CD4-positive, alpha-beta T cell treated with Interleukin-4 for 1 hour (primary cell): ENCODE measurements at regions not wholly inside any gene's neighbourhood (a gene's known extent, or its start where the extent isn't known, plus 50 kb on each side); places are given as distances from the start of the nearest gene placed in this dataset.
"Not testable (repeated sequence)": the region's sequence is repeated elsewhere in the genome, so short reads cannot be mapped to it uniquely, and the experiment has no call there.

ENCODE experiments used
- DNase-seq, 2 donors: peaks; one replicate each; pipeline ENCODE4 v3.0.0-alpha.2; 2020 to 2022

DNA sequence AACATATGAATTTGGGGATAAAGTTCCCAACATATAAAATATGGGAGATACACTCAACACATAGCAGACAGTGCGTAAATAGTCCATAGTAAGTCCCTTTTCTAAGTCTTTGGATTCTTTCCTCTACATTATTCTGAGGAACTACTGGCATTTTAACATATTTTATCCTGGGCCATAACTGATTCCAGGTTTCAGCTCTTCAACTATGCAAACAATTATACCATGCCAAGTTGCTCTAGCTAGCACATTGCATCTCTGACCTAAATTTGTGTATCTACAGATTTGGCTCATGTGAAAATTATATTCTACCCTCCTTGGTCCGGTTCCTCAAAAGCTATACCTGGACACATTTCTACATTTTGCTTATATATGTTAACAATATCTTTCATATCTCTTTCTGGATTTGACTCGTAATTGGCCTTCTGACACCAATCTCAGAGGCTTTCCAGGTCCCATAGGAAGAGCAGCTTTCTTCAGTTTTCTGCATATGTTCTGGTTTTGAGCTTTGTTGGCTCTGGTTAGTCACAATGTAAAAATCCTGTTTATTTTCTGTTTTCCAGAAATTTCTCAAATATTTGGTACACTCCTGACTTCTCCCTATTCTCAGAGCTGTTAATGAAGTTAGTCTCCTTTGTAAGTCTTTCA lies 305.4 kb downstream of the BMP4 start:
- DNase-seq, result no peak

- no peak for DNase-seq
These were observed 309.7 kb downstream of the BMP4 start for GRCh38 chr14:53646925-53647324.

GRCh38 chr14:53640695-53641094 lies 315.9 kb downstream of the BMP4 start:
- DNase-seq, result no peak

DNA sequence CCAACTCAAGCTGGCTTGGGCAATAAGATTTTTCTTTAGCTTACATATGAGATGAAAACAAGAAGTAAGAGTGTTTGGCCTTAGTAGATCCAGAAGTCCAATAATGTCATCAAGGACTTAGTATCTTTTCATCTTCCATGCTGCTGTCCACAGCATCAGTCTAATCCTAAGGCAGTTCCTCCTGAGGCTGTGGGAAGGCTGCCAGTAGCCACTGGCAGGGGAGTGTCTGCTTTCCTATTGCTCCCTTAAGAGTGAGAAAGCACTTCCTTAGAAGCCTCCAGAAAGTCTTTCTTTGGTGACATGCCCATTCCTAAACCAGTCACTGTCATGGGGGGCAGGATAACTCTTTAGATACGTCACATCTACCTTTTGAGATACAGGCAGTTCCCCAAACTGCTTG lies 317.7 kb downstream of the BMP4 start:
- no peak for DNase-seq

GRCh38 chr14:53634793-53635192 lies 321.8 kb downstream of the BMP4 start:
- DNase-seq, result no peak

DNA sequence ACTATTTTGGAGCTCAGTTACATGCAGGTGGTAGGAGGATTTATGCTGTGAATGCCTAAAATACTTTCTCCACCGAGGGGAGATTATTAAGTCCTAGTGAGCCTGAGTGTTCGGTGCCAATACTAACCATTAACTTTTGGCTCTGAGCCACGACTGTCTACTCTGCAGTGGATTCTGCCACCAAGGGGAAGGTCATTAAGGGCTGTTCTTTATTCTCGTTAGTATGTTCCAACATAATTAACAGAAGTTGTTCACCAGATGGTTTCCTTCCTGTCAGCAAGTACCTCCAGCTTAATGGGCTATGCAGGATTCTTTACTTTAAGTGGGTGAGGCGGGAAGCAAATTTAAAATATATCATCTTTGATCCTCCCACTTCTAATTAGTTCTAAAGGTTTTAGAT lies 326.3 kb downstream of the BMP4 start:
- no peak for DNase-seq

DNA sequence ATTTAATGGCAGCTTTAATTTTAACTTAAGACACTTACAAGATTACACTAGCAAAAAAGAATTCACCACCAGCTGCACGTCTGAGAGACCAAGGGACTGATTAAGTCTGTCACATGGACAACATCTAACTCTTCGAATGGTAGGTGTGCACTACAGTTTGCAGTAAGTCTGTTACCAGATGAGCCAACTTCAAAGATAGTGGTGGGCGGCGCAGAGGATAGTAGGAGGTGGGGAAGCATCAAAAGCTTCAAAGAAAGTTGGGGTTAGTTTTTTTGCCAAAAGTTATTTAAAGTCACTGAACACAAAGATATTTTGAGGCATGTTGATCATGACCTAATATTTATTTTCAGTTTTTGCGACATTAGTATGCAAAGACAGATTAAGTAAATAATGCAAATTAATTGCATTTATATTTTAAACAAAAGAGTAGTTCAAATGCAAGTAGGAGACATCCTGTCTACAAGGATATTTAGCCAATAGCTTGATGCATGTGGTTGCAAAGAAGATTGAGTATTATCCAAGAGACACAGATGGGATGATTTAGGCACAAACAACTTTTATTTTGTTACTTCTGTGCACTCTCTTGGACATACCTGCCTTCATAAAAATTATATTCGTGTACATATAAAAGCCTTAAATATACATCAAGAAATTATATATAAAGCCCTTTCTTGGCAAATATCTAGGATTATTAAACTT lies 327.7 kb downstream of the BMP4 start:
- no peak for DNase-seq

DNA sequence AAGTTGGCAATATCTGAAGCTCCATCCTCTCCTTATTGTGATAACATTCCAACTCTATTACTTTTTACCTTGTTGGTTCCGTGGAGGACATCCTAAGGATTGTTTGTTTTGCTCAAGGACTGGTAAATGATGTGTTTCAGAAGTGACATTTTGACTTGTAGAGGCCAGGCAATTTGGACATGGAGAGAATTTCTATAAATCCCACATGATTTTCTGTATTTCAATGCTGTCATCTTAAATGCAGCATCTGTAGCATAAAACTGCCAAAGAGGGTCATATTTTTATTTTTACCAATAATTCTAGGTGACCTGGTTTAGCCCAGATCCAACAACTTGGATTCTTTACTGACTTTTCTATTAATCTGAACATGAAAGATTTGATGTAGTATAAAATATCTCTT lies 328.4 kb downstream of the BMP4 start:
- DNase-seq, result no peak

DNA sequence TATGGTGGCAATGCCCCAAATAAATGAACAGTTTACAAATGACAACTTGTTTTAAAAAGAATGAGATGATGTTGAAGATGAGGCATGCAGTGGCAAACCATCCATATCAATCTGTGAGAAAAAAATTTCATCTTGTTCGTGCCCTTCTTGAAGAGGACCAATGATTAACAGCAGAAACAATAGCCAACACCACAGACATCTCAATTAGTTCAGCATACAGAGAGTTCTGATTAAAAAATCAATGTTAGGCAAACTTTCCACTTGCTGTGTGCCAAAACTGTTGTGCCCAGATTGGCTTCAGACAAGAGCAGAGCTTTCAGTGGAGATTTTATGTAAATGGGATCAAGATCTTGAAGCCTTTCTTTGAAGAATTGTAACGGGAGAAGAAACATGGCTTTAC lies 329.9 kb downstream of the BMP4 start:
- no peak for DNase-seq

- no peak for DNase-seq
These were observed 334.2 kb downstream of the BMP4 start for GRCh38 chr14:53622447-53622846.

GRCh38 chr14:53621921-53622320 lies 334.7 kb downstream of the BMP4 start:
- DNase-seq, result no peak

DNA sequence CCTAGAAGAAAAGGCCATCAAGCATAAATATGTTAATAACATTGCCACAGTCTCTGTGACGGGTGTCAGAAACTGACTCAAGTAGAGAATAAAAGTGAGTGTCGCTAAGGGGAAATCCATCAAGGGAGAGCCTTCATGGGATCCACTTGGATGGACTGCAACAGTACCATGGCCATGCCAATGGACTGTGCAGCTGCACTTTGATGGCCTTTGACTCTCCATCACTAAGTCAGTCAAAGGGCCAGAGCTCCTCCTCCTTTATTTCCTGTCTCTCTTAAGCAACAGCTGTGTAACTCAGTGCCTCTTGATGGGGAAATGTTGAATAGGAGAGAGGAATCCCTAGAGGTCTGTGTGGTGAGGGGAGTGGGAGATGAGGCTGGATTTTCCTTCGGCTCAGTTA lies 335.2 kb downstream of the BMP4 start:
- DNase-seq, result no peak

GRCh38 chr14:53620890-53621289 lies 335.7 kb downstream of the BMP4 start:
- no peak for DNase-seq

- DNase-seq, result no peak
These were observed 336.3 kb downstream of the BMP4 start for GRCh38 chr14:53620317-53620716.

- DNase-seq, result no peak
These were observed 336.9 kb downstream of the BMP4 start for GRCh38 chr14:53619691-53620231.

- DNase-seq, result not testable (repeated sequence)
These were observed 340.1 kb downstream of the BMP4 start for GRCh38 chr14:53616536-53616935.

DNA sequence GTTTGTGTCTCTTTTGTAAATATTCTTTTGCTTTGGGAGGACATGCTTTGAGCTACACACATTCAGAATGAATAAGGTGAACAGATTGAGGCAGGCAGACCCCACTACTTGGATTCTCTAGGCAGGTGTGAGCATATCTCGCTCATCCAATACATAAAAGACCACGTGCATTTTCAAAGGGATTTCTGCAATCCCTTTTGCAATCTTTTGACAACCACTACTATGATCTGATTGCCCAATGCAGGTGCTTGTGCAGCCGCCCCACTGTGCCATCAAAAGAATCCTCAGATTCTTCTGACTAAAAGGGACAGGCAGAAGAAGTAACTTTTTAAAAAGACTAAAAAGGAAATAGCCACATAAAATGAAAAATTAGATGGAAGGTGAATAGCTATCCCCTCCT lies 341.4 kb downstream of the BMP4 start:
- no peak for DNase-seq

GRCh38 chr14:53613404-53614253 lies 343.0 kb downstream of the BMP4 start:
- DNase-seq, result peak in 1 of 2 donors; percentile 14

DNA sequence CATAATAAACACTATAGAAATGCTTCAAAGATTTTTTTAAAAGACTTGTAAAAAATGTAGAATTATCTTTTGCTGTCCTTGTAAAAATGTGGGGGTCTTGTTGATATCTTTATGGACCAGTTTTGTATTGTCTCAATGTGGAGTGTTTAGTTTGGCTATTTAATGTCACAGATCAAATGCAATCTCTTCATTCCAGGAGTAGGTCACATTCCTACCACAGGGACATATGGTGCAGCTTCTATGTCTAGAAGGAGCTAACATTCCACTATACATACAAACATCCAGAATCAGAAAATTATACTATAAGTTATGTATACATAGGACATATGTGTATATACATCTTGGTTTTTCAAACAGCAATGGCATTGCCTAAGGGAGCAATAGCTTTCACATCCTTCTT lies 345.7 kb downstream of the BMP4 start:
- DNase-seq, result no peak

- no peak for DNase-seq
These were observed 347.6 kb downstream of the BMP4 start for GRCh38 chr14:53609009-53609408.

DNA sequence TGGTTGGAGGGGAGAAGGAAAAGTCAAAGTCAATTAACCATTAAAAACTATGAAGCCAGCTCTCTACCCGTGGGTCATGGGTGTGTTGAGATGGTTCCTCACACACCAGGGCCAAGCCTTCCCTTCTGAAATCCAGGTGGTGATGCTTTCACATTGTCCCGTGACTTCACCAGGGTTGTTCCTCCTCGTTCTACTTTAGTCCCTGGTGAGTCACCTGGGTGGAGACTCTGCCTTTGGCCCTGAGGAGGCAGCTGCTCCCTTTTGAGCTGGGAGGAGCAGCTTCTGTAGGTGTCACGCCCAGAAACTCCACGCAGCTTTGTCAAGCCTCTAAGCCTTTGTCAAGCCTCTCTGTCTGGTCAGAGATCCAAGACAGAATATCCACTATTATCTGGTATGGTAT lies 348.3 kb downstream of the BMP4 start:
- DNase-seq, result no peak

DNA sequence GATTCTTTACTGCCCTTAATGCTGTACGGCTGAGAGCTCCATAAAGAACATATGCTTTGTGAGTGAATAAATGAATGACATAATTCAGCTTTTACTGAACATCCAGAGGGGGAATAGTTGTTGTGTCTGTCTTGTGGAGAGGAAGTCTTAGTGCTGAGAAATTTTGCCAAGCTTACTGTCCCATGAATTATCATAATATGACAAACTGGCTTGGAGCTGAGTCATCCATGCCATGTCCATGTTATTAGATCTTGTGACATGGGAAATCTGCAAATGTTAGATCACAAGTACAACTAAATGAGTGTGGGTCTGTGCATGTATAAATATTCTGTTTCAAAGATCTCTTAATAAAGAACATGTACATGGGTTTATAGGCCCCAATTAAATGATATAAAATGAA lies 350.4 kb downstream of the BMP4 start:
- DNase-seq, result no peak

- DNase-seq, result no peak
These were observed 351.1 kb downstream of the BMP4 start for GRCh38 chr14:53605562-53605961.

DNA sequence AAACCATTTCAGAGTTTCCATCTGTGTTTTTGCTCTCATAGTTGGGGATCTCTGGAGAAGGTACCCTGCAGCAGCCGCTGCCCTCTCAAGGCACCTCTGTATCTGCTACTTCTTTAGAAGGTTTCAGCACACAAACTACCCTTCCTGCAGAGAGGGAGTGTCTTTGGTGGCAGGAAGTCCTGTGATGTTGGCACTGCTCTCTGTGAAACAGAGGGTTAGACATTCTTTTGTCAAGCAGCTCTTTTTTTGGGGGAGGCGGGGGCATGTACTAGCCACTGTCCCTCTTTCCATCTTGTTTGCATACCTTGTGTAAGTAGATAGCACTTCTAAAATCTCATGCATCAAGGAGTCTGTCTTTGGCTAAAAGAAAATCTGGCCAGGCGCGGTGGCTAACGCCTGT lies 352.6 kb downstream of the BMP4 start:
- no peak for DNase-seq
